ENCODE measurements at regions not wholly inside any gene's neighbourhood (a gene's known extent, or its start where the extent isn't known, plus 50 kb on each side); places are given as distances from the start of the nearest gene placed in this dataset.
A peak's percentile ranks its signal among the peaks of the same experiment; 100 is the strongest.
"Not testable (repeated sequence)": the region's sequence is repeated elsewhere in the genome, so short reads cannot be mapped to it uniquely, and the experiment has no call there.

GRCh38 chr1:55773211-55773940 lies 558.2 kb upstream of the USP24 start:
- DNase-seq (ENCODE audit: low read depth): peak; percentile 36

GRCh38 chr1:55768327-55768952 lies 553.3 kb upstream of the USP24 start:
- DNase-seq (ENCODE audit: low read depth): no peak

- DNase-seq (ENCODE audit: low read depth): no peak
Measured at GRCh38 chr1:55767171-55767570, 552.0 kb upstream of the USP24 start.

GRCh38 chr1:55765505-55765904 lies 550.3 kb upstream of the USP24 start:
- not testable (repeated sequence) for DNase-seq (ENCODE audit: low read depth)

- no peak for DNase-seq (ENCODE audit: low read depth)
Measured at GRCh38 chr1:55751776-55752175, 536.6 kb upstream of the USP24 start.

GRCh38 chr1:55750628-55750995 lies 535.4 kb upstream of the USP24 start:
- DNase-seq (ENCODE audit: low read depth): no peak

GRCh38 chr1:55749975-55750627 lies 534.9 kb upstream of the USP24 start:
- no peak for DNase-seq (ENCODE audit: low read depth)

GRCh38 chr1:55747408-55747841 lies 532.3 kb upstream of the USP24 start:
- peak; percentile 62 for DNase-seq (ENCODE audit: low read depth)

- DNase-seq (ENCODE audit: low read depth): no peak
Measured at GRCh38 chr1:55746710-55747109, 531.5 kb upstream of the USP24 start.

GRCh38 chr1:55741516-55741915 lies 526.4 kb upstream of the USP24 start:
- peak; percentile 53 for DNase-seq (ENCODE audit: low read depth)

GRCh38 chr1:55735106-55735505 lies 519.9 kb upstream of the USP24 start:
- peak; percentile 34 for DNase-seq (ENCODE audit: low read depth)

GRCh38 chr1:55726994-55727393 lies 511.8 kb upstream of the USP24 start:
- DNase-seq (ENCODE audit: low read depth): peak; percentile 89

- no peak for DNase-seq (ENCODE audit: low read depth)
Measured at GRCh38 chr1:55725378-55725777, 510.2 kb upstream of the USP24 start.

GRCh38 chr1:55724551-55725325 lies 509.6 kb upstream of the USP24 start:
- peak; percentile 96 for DNase-seq (ENCODE audit: low read depth)

GRCh38 chr1:55723001-55723400 lies 507.8 kb upstream of the USP24 start:
- peak; percentile 50 for DNase-seq (ENCODE audit: low read depth)

- peak; percentile 65 for DNase-seq (ENCODE audit: low read depth)
Measured at GRCh38 chr1:55720261-55720660, 505.1 kb upstream of the USP24 start.

GRCh38 chr1:55718758-55719671 lies 503.9 kb upstream of the USP24 start:
- DNase-seq (ENCODE audit: low read depth): peak; percentile 100

GRCh38 chr1:55717111-55717510 lies 501.9 kb upstream of the USP24 start:
- peak; percentile 48 for DNase-seq (ENCODE audit: low read depth)

GRCh38 chr1:55716610-55717009 lies 501.4 kb upstream of the USP24 start:
- DNase-seq (ENCODE audit: low read depth): peak; percentile 77

- DNase-seq (ENCODE audit: low read depth): peak; percentile 58
Measured at GRCh38 chr1:55716151-55716550, 501.0 kb upstream of the USP24 start.

- no peak for DNase-seq (ENCODE audit: low read depth)
Measured at GRCh38 chr1:55714230-55714629, 499.1 kb upstream of the USP24 start.

Measured in EH (cell line).